Fibroblast of mammary gland (primary cell): ENCODE measurements at regions not wholly inside any gene's neighbourhood (a gene's known extent, or its start where the extent isn't known, plus 50 kb on each side); places are given as distances from the start of the nearest gene placed in this dataset.

Experiments
- DNase-seq: peaks from one replicate; pipeline ENCODE4 v3.0.0-alpha.2; 2010; ENCODE audit warnings: low read depth
- H3K4me3 ChIP-seq: 2 replicates; pipeline ENCODE4 v1.5.1; 2011; ENCODE audit warnings: low read depth, mild to moderate bottlenecking, low read length, moderate library complexity; ENCODE audit not compliant: control insufficient read depth
- TF ChIP-seq, protein P1 (sequence below): conservative IDR thresholded peaks from 2 replicates; pipeline ENCODE4 v1.5.1; 2011; ENCODE audit warnings: low read depth, low read length, inconsistent platforms; ENCODE audit not compliant: control insufficient read depth, insufficient read depth

DNA sequence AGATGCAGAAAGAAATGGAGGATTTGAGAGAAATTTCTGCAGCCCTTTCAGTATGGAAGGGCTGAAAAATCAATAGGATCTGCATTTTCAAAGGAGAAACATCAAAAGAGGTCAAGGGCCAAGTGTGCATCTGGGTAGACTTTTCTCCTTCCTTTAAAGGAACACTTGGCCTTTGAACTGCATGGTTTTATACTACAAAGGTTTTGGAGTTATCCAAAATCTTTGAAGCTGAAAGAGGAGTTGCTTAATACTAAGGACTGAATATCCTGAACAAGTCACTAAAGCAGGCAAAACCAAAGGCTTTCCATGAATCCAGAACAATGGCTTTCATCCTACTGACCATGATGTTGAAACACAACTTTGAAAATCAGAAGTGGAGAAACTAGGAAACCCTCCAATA, 553.7 kb upstream of the LMCD1 start:
- no peak for DNase-seq
- no peak overlapping the region for H3K4me3 ChIP-seq
- TF ChIP-seq, protein P1, sequence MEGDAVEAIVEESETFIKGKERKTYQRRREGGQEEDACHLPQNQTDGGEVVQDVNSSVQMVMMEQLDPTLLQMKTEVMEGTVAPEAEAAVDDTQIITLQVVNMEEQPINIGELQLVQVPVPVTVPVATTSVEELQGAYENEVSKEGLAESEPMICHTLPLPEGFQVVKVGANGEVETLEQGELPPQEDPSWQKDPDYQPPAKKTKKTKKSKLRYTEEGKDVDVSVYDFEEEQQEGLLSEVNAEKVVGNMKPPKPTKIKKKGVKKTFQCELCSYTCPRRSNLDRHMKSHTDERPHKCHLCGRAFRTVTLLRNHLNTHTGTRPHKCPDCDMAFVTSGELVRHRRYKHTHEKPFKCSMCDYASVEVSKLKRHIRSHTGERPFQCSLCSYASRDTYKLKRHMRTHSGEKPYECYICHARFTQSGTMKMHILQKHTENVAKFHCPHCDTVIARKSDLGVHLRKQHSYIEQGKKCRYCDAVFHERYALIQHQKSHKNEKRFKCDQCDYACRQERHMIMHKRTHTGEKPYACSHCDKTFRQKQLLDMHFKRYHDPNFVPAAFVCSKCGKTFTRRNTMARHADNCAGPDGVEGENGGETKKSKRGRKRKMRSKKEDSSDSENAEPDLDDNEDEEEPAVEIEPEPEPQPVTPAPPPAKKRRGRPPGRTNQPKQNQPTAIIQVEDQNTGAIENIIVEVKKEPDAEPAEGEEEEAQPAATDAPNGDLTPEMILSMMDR: no peak

DNA sequence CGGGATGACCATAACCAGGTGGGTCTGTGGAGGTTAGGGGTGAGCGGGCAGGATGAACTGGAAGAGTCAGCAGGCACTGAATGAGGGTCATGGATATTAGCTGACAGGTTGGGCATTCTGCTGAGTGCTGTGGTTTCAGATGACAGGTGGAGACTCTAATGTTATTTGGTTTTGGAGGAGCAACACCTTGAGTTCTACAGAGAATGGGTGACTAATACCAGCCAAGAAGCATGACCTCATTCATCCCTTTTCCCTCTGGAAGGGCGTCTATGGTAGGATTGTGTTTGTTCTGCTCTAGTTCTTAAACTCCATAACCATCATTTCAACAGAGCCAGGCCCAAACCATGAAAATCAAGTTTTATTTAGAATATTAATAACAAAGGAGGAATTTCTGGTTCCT, 550.7 kb upstream of the LMCD1 start:
- TF ChIP-seq, protein P1: no peak
- H3K4me3 ChIP-seq: no peak overlapping the region
- DNase-seq: no peak

DNA sequence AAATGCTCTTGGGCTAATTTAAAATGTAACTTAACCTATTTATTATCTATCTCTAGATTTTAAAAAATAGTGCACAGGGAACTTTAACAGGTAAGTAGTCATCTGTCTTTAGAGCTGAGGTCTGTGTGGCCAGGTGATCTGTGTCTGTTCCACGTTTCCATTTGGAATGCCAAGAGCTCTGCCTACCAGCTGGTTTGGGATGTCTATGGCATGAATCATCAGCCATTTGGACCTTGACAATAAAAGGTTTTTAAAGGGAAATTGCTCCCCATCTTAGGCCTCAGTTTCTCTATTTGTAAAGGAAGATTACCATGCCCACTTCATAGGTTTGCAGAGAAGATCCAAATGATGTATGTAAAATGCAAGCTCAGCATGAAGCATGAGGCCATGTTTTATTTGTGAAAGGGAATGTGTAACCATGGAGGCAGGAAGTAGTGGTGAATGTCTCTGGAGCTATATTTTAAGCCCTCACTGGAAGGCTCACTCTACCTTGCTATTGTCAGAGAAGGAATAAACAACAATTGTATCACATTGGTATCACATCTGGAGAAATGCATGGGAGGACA, 548.1 kb upstream of the LMCD1 start:
- TF ChIP-seq, protein P1: no peak

DNA sequence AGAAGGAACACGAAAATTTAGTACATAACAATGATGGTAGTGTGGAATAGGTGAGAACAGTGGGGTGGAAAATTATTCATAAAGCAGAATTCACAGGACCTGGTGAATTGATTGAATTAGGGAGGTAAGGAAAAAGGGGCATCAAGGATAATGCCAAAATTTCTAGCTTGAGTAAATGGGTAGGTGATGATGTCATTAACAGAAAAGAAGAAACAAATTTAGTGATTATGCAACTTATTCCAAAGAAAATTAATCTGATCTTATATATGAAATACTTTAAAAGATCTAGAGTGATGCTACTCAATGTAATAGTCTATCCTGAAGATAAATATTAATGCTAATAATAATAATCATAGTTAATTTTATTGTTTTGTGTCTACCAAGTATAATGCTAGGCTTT, 544.6 kb upstream of the LMCD1 start:
- no peak for DNase-seq
- H3K4me3 ChIP-seq: no peak overlapping the region
- TF ChIP-seq, protein P1: no peak

More for the DNA sequence above, 548.1 kb upstream of the LMCD1 start:
- no peak for DNase-seq
- H3K4me3 ChIP-seq: no peak overlapping the region

DNA sequence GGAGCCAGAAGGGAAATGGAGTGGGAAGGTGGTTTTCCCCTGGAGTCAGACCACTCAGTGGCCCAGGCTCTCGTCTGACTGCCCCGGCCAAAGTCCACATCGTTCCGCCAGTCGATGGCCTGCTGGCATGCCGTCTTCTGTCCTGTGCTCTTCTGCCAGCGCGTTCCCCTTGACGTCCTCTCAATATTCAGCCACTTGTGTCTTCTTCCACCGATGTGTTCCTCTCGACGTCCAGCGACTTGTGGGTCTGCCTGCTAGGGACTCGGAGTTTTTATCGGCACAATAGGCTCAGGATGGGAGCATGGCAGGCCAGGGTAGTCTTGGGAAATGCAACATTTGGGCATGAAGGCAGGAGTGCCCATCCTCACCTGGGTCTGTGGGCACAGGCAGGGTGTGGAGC, 542.5 kb upstream of the LMCD1 start:
- no peak for DNase-seq
- TF ChIP-seq, protein P1: no peak
- H3K4me3 ChIP-seq: no peak overlapping the region

DNA sequence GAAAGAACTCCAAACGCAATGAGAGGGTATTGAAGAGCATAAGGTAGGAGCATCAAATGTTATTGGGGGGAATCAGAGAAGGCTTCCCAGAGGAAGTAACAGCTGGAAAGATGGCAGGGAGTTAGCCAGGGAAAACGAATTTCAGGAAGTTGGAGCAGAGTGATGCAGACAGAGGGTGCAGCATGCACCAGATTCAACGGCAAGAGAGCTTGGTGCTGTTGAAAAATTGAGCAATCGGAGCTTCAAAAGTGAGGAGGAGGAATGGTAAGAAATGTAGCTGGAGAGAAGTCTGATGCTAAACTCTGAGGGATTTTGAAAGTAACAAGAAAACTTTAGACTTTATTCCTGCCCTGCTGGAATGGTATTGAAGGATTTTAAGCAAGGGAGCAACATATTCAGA, 541.0 kb upstream of the LMCD1 start:
- TF ChIP-seq, protein P1: no peak
- no peak overlapping the region for H3K4me3 ChIP-seq
- DNase-seq: no peak

DNA sequence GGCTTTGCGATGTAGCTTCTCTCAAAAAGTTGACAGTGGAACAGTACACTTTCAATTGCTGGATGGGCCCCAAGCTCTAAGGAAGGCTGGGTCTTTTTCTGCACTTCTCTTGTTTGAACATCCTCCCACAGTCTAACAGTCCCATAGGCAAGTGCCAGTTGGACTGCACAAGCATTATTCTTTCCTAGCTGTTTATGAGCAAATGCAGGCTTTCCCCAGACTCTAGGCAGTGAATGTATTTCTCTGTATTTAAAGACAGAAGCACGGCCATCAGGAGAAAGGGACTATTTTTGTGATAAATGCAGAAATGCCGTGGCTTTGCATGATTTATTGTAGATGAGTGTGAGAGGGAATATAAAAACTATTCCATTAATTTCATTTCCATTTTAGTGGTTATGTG, 539.3 kb upstream of the LMCD1 start:
- no peak for DNase-seq
- H3K4me3 ChIP-seq: no peak overlapping the region
- TF ChIP-seq, protein P1: no peak
